ENCODE measurements at regions not wholly inside any gene's neighbourhood (a gene's known extent, or its start where the extent isn't known, plus 50 kb on each side); places are given as distances from the start of the nearest gene placed in this dataset.

GRCh38 chrX:98065151-98065550 is 1181.4 kb downstream of the RPA4 start:
- TF ChIP-seq CTCF (conservative IDR thresholded peaks at IDR 0.05) (no peak), ZFX (IDR thresholded peaks at IDR 0.05) (no peak)
